Cardiac muscle cell (in vitro differentiated cells and primary cell): ENCODE measurements at regions not wholly inside any gene's neighbourhood (a gene's known extent, or its start where the extent isn't known, plus 50 kb on each side); places are given as distances from the start of the nearest gene placed in this dataset.
A peak's percentile ranks its signal among the peaks of the same experiment; 100 is the strongest.

Source experiments
- DNase-seq, 2 donors: peaks; one replicate each; pipeline versions ENCODE4 v3.0.0 to v3.0.0-alpha.2; 2010 to 2017; ENCODE audit warnings: low read depth in 1 of 2, low spot score in 1 of 2
- H3K27ac ChIP-seq: fragments of 200-600 bp; sonication (generic); 2 replicates; pipeline ENCODE4 v1.5.1; 2016
- H3K27me3 ChIP-seq: fragments of 200-600 bp; sonication (generic); 2 replicates; pipeline ENCODE4 v1.6.0; 2016; ENCODE audit warnings: control low read depth
- H3K36me3 ChIP-seq: fragments of 200-600 bp; sonication (generic); 2 replicates; pipeline ENCODE4 v1.5.1; 2016; ENCODE audit warnings: control low read depth
- H3K4me1 ChIP-seq: fragments of 200-600 bp; sonication (generic); 2 replicates; pipeline ENCODE4 v1.8.1; 2017; ENCODE audit warnings: low read depth, mild to moderate bottlenecking, mixed run types
- H3K4me3 ChIP-seq: fragments of 200-600 bp; sonication (generic); 2 replicates; pipeline ENCODE4 v1.5.1; 2016; ENCODE audit warnings: mild to moderate bottlenecking
- H3K9me3 ChIP-seq: fragments of 200-600 bp; sonication (generic); 2 replicates; pipeline ENCODE4 v1.5.1; 2017; ENCODE audit warnings: low read depth, mild to moderate bottlenecking, control low read depth
- TF ChIP-seq, protein P1 (sequence below): IDR thresholded peaks from 2 replicates; pipeline ENCODE4 v1.5.1; 2012; ENCODE audit warnings: low read depth, mild to moderate bottlenecking, low read length

- Histone ChIP-seq H3K27me3 (no peaks in the 10 kb centered on the region), H3K27ac (no peak overlapping the region), H3K9me3 (no peaks in the 10 kb centered on the region), H3K36me3 (no peaks in the 10 kb centered on the region), H3K4me3 (no peak overlapping the region), H3K4me1 (no peaks in the 10 kb centered on the region)
- DNase-seq = peak in 1 of 2 donors; percentile 93
- TF ChIP-seq, protein P1, sequence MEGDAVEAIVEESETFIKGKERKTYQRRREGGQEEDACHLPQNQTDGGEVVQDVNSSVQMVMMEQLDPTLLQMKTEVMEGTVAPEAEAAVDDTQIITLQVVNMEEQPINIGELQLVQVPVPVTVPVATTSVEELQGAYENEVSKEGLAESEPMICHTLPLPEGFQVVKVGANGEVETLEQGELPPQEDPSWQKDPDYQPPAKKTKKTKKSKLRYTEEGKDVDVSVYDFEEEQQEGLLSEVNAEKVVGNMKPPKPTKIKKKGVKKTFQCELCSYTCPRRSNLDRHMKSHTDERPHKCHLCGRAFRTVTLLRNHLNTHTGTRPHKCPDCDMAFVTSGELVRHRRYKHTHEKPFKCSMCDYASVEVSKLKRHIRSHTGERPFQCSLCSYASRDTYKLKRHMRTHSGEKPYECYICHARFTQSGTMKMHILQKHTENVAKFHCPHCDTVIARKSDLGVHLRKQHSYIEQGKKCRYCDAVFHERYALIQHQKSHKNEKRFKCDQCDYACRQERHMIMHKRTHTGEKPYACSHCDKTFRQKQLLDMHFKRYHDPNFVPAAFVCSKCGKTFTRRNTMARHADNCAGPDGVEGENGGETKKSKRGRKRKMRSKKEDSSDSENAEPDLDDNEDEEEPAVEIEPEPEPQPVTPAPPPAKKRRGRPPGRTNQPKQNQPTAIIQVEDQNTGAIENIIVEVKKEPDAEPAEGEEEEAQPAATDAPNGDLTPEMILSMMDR = no peak
These were observed 79.7 kb upstream of the FAM3C start for GRCh38 chr7:121475806-121476205.

- H3K9me3 ChIP-seq = no peaks in the 10 kb centered on the region
- no peaks in the 10 kb centered on the region for H3K36me3 ChIP-seq
- H3K4me3 ChIP-seq = no peak overlapping the region
- H3K27ac ChIP-seq = no peak overlapping the region
- H3K4me1 ChIP-seq = no peaks in the 10 kb centered on the region
- TF ChIP-seq, protein P1 = no peak
- no peaks in the 10 kb centered on the region for H3K27me3 ChIP-seq
- DNase-seq = no peak
These were observed 78.2 kb upstream of the FAM3C start for GRCh38 chr7:121474301-121474673.

DNA sequence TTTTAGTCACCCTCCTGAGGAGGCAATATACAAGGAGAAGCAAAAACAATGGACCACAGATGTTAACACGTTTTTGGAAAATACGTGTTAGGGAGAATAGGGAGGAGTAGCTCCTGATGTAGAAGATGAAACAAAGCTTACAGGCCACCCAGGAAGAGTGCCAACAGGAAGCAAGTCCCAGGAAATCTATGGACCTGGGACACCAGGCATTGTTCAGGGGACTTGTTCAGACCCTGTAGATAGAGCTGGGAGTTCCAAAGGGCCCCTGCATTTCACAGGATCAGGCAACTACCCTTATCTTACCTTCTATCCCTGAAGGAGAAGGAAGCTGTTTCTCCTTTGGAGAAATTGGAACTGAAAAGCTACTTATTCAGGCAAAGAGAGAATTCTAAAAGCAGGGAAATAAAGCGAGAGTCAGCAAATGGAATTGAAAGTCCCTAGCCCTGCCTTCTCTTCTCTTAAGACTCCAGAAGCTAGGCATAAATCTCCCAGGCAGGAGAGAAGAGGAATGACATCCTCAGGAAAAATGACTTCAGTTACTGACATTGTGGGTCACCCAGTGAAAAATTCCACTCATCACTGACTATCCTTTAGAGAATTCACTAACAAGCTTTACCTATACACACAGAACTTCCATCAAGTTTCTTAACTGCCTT is 77.7 kb upstream of the FAM3C start:
- Histone ChIP-seq H3K27ac (no peak overlapping the region), H3K4me1 (no peaks in the 10 kb centered on the region), H3K4me3 (no peak overlapping the region), H3K36me3 (no peaks in the 10 kb centered on the region), H3K27me3 (no peaks in the 10 kb centered on the region), H3K9me3 (no peaks in the 10 kb centered on the region)
- TF ChIP-seq, protein P1 = no peak
- DNase-seq = no peak

DNA sequence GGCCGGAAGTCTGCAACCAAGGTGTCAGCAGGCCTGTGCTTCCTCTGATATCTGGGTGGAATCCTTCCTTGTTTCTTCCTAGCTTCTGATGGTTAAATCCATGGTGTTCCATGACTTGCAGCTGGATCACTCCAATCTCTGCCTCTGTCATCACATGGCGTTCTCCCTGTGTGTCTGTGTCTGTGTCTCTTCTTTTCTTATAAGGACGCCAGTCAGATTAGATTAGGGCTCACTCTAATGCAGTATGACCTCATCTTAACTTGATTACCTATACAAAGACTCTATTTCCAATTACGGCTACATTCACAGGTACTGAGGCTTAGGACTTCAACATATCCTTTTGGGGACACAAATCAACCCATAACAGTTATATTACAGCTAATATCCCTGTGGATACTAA is 70.3 kb upstream of the FAM3C start:
- TF ChIP-seq, protein P1 = no peak
- Histone ChIP-seq H3K36me3 (no peaks in the 10 kb centered on the region), H3K4me1 (no peaks in the 10 kb centered on the region), H3K27me3 (no peaks in the 10 kb centered on the region), H3K27ac (no peak overlapping the region), H3K4me3 (no peak overlapping the region), H3K9me3 (no peaks in the 10 kb centered on the region)
- DNase-seq = no peak

DNA sequence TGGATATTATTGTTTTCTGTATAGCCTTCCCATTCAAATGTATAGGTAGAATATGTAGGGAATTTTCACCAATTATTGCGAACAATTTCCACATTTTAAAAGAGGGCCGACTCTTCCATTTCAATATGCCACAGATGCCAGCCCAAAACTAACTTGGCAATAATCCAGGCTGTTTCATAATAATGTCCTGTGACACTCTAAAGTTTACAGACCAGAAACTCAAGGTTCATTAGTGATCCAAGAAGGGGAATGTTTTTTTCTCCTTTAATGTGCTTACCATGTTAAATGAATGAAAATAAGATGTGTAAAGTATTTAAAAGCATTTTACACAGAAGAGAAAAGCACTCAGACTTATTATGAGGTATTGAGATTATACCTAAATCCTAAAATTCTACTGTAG is 63.0 kb upstream of the FAM3C start:
- TF ChIP-seq, protein P1 = no peak
- Histone ChIP-seq H3K4me1 (no peaks in the 10 kb centered on the region), H3K4me3 (no peak overlapping the region), H3K27me3 (no peaks in the 10 kb centered on the region), H3K27ac (no peak overlapping the region), H3K9me3 (no peaks in the 10 kb centered on the region), H3K36me3 (no peaks in the 10 kb centered on the region)
- no peak for DNase-seq
